ENCODE measurements at regions not wholly inside any gene's neighbourhood (a gene's known extent, or its start where the extent isn't known, plus 50 kb on each side); places are given as distances from the start of the nearest gene placed in this dataset.
"Not testable (repeated sequence)": the region's sequence is repeated elsewhere in the genome, so short reads cannot be mapped to it uniquely, and the experiment has no call there.

DNA sequence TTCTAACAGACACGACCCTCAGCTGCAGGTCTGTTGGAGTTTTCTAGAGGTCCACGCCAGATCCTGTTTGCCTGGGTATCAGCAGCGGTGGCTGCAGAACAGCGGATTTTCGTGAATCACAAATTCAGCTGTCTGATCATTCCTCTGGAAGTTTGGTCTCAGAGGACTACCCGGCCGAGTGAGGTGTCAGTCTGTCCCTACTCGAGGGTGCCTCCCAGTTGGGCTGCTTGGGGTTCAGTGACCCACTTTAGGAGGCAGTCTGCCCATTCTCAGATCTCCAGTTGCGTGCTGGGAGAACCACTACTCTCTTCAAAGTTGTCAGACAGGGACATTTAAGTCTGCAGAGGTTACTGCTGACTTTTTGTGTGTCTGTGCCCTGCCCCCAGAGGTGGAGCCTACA lies 1664.1 kb downstream of the RPIA start:
- TF ChIP-seq, protein P1, sequence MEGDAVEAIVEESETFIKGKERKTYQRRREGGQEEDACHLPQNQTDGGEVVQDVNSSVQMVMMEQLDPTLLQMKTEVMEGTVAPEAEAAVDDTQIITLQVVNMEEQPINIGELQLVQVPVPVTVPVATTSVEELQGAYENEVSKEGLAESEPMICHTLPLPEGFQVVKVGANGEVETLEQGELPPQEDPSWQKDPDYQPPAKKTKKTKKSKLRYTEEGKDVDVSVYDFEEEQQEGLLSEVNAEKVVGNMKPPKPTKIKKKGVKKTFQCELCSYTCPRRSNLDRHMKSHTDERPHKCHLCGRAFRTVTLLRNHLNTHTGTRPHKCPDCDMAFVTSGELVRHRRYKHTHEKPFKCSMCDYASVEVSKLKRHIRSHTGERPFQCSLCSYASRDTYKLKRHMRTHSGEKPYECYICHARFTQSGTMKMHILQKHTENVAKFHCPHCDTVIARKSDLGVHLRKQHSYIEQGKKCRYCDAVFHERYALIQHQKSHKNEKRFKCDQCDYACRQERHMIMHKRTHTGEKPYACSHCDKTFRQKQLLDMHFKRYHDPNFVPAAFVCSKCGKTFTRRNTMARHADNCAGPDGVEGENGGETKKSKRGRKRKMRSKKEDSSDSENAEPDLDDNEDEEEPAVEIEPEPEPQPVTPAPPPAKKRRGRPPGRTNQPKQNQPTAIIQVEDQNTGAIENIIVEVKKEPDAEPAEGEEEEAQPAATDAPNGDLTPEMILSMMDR (optimal IDR thresholded peaks at IDR 0.05 in 1 of 3, IDR thresholded peaks at IDR 0.05 in 1 of 3, conservative IDR thresholded peaks at IDR 0.05 in 1 of 3; ENCODE audit: extremely low read depth in 1 of 3, insufficient read depth in 2 of 3, low read length in 3 of 3), result not testable (repeated sequence)
- TF ChIP-seq EZH2 (IDR thresholded peaks at IDR 0.05; ENCODE audit: low read length), result not testable (repeated sequence)

Measured in keratinocyte (primary cell).